Stimulated activated CD8-positive, alpha-beta memory T cell treated with anti-CD3 and anti-CD28 coated beads, Interleukin-12 subunit alpha, Interleukin-12 subunit beta, amount 100 ng/mL, for 24 hours (primary cell): ENCODE measurements at regions not wholly inside any gene's neighbourhood (a gene's known extent, or its start where the extent isn't known, plus 50 kb on each side); places are given as distances from the start of the nearest gene placed in this dataset.
A peak's percentile ranks its signal among the peaks of the same experiment; 100 is the strongest.
"Not testable (repeated sequence)": the region's sequence is repeated elsewhere in the genome, so short reads cannot be mapped to it uniquely, and the experiment has no call there.

Experiments
- DNase-seq: peaks from one replicate; pipeline ENCODE4 v3.0.0-alpha.2; 2020; ENCODE audit errors: extremely low read depth

DNA sequence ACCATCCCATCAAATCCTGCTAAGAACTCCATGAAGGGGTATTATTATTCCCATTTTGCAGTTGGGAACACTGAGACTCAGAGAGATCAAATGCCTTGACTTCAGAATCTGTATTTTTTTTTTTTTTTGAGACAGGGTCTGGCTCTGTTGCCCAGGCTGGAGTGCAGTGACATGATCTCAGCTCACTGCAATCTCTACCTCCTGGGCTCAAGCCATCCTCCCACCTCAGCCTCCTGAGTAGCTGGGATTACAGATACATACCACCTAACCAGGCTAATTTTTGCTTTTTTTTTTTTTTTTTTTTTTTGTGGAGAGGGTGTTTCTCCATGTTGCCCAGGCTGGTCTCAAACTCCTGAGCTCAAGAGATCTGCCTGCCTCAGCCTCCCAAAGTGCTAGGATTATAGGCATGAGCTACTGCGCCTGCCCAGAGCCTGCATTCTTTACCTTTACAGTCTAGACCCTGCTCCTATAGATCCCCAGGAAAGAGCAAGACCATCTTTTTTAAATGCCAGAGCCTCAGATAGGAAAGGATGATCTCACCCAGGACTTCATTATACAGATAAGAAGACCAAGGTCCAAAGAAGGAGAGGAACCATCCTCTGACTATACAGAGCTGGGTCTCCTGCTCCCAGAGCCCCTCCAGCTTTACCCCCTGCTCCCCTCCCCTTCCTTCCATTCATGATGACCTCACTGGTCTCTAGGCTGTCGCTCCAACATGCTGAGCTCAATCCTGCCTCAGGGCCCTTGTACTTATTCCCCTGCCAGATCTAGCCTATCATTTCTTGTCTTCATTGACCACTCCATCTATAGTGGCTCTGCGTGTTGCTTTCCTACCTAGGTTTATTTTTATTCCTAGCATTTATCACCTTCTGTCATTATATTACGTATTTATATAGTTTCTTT, 138.6 kb downstream of the CEBPB start:
- no peak for DNase-seq

- DNase-seq, result no peak
These were observed 139.4 kb downstream of the CEBPB start for GRCh38 chr20:50329981-50330503.

DNA sequence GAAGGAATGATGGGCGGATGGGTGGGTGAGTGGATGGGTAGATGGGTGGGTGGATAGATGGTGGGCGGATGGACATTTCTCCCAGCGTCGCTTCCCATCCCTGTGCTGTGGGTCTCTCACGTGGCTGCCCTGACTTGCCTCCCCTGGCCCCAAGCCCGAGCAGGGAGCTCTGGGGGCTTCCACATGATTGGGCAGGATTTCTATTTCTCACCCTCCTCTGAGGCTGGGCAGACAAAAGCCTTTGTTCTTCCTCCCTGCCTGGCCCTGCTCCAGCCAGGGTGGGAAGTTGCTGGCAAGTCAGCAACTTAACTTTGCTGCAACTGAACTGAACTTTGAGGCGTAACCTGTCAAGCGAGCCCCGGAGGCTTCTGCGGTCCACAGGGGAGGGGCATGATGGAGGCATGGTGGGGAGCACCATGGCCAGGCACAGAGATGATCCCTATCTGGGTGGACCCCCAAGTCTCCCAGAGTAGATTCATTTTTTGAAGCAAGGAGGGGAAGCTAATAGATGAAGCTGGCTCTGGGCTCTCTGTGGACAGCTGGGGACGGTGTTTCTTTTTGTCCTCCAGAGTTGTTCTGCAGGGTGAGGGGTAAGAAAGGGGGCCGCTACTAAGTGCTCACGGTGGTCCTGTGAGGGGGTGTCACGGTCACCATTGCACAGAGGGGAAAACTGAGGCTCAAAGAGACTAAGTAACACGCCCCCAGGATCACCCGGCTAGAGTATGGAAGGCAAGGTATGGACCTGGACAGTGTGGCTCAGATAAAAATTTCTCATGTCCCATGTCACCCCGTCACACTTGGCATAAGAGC, 140.1 kb downstream of the CEBPB start:
- DNase-seq, result no peak

GRCh38 chr20:50331469-50332363, 141.1 kb downstream of the CEBPB start:
- no peak for DNase-seq

- DNase-seq, result no peak
These were observed 141.9 kb downstream of the CEBPB start for GRCh38 chr20:50332491-50332980.

- no peak for DNase-seq
These were observed 142.6 kb downstream of the CEBPB start for GRCh38 chr20:50333131-50333670.

GRCh38 chr20:50333812-50334211, 143.2 kb downstream of the CEBPB start:
- DNase-seq, result no peak

GRCh38 chr20:50334512-50334911, 143.9 kb downstream of the CEBPB start:
- not testable (repeated sequence) for DNase-seq

DNA sequence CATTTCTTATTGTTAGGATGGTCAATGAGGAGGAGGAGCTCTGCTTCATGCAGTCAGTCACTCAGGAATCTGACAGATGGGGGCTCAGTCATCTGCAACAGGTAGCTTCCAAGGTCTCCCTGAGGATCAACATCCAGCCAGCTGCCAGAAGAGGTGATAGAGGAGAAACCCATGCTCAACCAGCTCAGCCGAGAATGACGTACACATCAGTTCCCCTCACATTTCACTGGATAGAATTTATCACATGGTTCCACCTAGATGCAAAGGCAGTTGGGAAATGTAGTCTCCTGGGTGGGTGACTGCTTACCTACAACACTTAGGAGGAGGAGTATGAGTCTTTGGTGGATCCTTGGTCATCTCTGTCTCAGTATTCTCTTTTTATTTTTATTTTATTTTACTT, 144.5 kb downstream of the CEBPB start:
- no peak for DNase-seq

DNA sequence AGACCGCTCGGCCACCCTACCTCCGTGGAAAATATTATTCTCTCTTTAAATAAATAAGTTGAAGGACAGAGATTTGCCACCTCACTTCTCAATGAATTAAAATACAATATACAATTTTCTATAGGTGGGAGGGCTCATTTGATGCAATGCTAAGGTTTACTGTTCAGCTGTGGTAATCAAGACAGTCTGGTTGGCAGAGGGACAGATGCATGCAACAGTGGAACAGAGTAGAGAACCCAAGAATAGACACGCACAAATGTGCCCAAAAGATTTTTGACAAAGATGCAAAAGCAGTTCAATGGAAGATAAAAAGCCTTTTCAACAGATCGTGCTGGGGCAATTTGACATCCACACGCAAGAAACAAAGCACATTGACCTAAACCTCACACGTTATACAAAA, 145.2 kb downstream of the CEBPB start:
- no peak for DNase-seq

- no peak for DNase-seq
These were observed 146.0 kb downstream of the CEBPB start for GRCh38 chr20:50336661-50337060.

GRCh38 chr20:50337521-50338466, 147.2 kb downstream of the CEBPB start:
- no peak for DNase-seq

DNA sequence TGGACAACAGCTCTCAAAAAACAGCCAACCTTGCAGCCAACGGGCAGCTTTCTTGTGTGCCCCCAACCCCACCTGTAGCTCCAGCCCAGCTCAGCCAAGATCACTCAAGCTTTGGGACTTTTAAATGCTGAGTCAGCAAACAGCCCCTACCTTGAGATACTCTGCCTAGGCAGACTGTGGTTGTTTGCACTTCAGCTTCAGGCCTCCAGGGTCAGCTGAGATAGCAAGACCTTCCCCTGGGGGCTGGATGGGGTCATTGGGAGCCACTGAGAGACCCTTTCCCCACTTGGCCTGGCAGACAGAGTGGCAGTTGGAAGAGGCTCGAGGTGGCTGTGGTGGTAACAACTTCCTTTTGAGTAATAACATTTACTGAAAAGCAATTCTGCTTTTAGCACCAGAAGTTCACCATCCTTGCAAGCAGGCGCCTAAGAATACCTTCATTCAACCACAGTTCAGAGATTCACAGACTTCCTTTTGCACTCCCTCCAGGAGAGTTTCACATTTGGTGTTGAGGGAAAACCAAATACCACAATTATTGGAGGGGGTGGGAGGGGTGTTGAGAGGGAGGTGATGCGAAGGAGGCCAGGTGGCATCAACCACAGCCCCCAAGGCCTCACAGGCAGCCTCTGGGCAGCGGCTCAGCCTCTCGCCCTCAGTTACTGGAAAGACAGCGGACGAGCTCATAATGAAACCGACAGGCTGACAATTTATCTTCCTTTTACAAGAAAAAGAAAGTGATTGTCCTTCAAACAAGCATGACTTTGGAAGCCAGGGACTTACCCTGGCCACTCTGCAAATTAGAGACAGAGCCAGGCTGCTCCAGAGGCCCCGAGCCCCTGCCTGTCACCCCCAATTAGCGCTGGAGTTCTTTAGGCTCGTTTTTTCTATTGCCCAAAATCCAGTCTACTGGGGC, 148.1 kb downstream of the CEBPB start:
- DNase-seq, result peak; percentile 37

DNA sequence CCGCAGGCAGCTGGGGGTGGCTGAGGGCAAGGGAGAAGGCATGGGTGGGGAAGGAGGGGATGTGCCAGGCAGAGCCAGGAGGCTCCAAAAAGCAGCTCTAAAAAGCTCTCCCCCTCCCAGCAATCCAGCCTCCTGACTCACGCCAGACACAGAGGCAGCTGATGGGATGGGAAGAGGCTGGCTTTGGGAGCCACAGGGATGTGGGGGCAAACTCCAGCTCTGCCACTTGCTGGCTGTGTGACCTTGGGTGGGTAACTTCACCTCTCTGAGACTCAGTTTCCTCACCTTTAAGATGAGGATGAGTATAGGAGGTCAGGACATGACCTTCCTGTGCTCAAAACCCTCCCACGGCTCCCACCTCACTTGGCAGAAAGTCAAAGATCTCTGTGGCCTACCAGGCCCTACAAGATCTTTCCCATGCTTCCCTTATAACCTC, 148.9 kb downstream of the CEBPB start:
- DNase-seq, result no peak

GRCh38 chr20:50340541-50340940, 149.9 kb downstream of the CEBPB start:
- no peak for DNase-seq

DNA sequence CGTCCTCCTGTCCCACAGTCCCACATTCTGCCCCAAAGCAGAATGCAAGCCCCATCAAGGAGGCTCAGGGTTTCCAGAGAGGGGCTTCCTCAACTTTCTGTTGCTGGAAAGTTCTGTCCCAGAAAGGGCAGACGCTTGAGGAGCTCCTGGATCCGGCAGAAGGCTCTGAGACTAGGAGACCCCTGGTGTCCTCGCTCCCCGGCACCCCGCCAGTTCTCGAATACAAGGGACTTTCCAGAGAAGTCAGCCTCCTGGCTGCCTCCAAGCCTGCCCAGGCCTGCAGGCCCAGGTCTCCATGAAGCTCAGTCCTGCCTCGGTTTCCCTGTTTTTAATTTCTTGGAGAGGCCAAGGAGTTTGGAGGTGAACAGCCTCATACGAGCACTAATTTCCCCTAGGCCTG, 150.4 kb downstream of the CEBPB start:
- DNase-seq, result no peak

DNA sequence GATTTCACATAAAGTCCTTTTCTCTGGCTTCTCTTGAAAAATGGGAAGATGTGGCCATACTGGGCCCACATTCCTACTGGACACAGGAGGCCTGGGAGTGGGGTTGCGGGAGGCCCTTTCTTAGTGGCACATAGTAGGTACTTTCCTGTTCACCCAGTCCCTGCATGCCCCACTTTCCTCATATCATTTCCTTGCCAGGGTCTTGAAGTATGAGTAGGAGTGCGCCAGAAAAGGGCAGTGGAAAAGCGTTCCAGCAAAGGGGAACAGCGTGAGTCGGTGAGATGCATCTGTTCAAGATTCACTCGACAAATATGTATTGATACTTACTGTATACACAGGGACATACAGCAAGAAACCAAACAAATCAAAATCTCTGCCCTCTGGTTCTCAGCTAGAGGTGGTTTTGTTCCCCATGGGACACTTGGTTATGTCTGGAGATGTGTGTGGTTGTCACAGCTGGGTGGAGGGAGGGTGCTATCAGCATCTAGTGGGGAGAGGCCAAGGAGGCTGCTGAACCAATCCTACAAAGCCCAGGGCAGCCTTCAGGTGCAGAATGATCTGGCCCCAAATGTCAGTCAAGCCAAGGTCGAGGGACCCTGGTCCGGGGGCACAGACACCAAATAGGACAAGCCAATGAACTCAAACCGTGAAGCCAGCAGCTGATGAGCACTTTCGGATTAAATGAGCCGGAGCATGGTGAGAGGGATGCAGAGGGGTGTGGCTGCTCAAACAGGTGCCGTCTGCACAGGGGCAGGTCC, 151.4 kb downstream of the CEBPB start:
- no peak for DNase-seq

DNA sequence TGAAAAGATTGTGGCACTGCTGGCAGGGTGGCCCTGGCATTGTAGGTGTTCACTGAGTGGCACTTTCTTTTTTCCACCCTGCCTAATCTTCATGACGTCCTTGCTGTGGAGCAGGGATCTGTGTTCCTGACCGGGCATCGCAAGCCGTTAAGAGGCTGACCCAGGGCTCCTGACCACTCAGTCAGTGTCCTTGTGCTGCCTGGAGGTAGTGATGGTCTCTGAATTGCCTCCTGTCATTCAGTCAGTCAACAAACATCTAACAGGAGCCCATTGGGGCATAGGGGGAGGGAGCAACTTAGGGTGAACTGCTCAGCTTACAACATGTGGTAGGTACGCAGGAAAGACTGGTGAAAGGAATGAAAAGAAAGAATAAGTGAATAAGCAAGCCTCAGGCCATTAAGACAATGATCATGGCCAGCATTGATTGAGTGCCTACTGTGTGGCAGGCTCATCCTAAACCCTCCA, 152.0 kb downstream of the CEBPB start:
- DNase-seq, result no peak
